ENCODE measurements at regions not wholly inside any gene's neighbourhood (a gene's known extent, or its start where the extent isn't known, plus 50 kb on each side); places are given as distances from the start of the nearest gene placed in this dataset.

- FAIRE-seq, result no peak
- no peak for DNase-seq (ENCODE audit: low spot score)
Observed at GRCh38 chr2:205902041-205902899, 183.7 kb downstream of the INO80D start.

DNA sequence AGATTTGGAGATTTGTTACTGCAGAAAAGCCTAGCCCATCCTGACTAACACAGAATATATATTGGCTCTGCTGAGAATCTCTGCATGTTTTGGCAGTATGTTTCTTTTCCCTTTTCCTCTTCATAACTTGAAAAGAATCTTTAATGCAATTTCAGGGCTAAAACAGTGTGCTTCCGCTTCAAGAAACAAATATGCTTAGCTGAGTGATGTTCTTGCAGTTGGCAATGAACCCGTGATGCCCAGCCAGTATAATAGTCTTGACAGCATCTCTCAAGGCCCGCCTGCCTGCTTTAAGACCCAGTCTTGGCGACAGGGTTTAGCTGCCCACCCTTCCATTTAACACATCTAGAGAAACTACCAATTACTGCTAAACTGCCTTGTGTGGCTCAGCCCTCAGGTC, 184.5 kb downstream of the INO80D start:
- FAIRE-seq (no peak), DNase-seq (ENCODE audit: low spot score) (no peak)

GRCh38 chr2:205898744-205899143, 187.2 kb downstream of the INO80D start:
- FAIRE-seq, result no peak

GRCh38 chr2:205895981-205896655, 189.9 kb downstream of the INO80D start:
- no peak for FAIRE-seq
- no peak for DNase-seq (ENCODE audit: low spot score)

More at GRCh38 chr2:205898744-205899143, 187.2 kb downstream of the INO80D start:
- no peak for DNase-seq (ENCODE audit: low spot score)

GRCh38 chr2:205892665-205893259, 193.2 kb downstream of the INO80D start:
- FAIRE-seq, result no peak

DNA sequence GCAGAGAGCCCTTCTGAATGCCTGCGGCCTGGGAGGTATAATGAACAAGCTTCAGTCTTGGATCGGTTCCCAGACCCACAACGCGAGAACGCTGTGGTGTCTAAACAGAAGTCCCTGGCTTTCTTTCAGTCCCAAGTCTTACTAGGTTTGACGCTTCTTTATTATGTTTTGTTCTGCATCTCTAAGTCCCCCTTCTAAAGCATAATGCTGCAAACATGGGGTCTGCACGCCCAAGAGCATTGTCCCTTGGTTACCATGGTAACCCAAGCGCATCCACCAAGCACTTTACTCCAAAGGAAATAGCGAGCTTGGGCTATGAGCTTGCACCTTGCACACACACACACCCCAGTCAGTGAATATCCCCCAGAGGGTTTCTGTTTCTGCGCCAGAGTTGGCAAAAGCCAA, 193.7 kb downstream of the INO80D start:
- peak; percentile 56 for DNase-seq (ENCODE audit: low spot score)
- no peak for FAIRE-seq

More at GRCh38 chr2:205892665-205893259, 193.2 kb downstream of the INO80D start:
- DNase-seq (ENCODE audit: low spot score), result no peak

DNA sequence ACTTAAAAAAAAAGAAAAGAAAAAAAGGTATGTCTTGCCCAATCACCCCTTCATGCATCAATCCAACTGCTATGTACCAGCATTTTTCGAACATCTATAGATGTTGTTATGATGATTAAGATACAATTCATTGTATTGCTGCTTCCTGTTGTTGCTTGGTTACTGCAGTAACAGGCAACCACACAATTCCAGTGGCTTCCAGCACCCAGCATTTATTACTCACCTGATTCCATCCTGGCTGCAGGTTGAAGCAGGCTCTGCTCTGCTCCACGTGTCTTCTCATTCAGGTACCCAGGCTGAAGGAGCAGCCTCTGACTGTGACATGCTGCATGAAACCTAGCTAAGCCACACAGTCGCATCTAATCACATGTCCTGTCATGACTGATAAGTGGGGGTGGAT, 196.9 kb downstream of the INO80D start:
- FAIRE-seq (peak; percentile 48), DNase-seq (ENCODE audit: low spot score) (peak; percentile 42)

DNA sequence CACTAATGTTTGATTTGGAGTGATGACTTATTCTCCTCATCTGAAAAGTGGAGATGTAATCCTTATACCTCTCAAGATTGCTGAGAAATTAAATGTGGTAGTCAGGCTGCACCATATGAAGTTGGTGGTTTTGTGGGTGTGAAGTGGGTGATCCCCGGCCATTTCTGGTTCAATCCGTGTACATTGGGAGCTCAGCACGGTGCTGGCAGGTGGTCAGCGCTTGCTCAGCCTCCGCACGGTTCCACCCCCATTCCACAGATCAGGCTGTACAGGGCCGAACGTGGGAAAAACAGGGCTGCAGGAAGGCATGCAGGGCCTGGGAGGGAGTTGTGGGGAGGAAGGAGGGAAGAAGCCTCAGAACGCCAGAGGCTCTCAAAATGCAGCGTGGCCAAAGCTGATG, 198.3 kb downstream of the INO80D start:
- no peak for FAIRE-seq
- no peak for DNase-seq (ENCODE audit: low spot score)

GRCh38 chr2:205885492-205886099, 200.4 kb downstream of the INO80D start:
- peak; percentile 30 for FAIRE-seq
- DNase-seq (ENCODE audit: low spot score), result peak; percentile 88

GRCh38 chr2:205883965-205884364, 201.7 kb downstream of the NRP2 start:
- no peak for FAIRE-seq
- DNase-seq (ENCODE audit: low spot score), result no peak

- DNase-seq (ENCODE audit: low spot score), result no peak
Observed at GRCh38 chr2:205882806-205883425, 200.6 kb downstream of the NRP2 start.

GRCh38 chr2:205880048-205880447, 197.7 kb downstream of the NRP2 start:
- DNase-seq (ENCODE audit: low spot score) (no peak), FAIRE-seq (no peak)

More at GRCh38 chr2:205882806-205883425, 200.6 kb downstream of the NRP2 start:
- FAIRE-seq, result no peak

- no peak for DNase-seq (ENCODE audit: low spot score)
- no peak for FAIRE-seq
Observed at GRCh38 chr2:205878999-205879762, 196.9 kb downstream of the NRP2 start.

GRCh38 chr2:205877496-205877895, 195.2 kb downstream of the NRP2 start:
- no peak for FAIRE-seq
- DNase-seq (ENCODE audit: low spot score), result no peak

DNA sequence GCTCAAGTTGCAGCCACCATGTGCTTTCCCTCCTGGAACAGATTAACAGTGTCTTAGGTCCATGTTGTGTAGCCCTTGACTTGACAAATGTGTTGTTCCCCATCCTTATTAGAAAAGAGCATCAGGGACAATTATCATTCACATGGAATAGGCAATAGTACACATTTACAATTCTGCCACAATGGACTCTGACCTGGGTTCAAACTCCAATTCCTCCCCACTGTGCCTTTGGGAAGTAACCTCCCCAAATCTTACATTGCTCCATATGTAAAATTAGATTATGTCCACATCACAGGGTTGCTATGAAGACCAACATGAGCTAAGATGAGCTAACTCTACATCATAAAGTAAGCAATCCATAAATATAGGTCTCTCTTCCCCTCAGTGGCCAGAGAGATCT, 193.8 kb downstream of the NRP2 start:
- FAIRE-seq (no peak), DNase-seq (ENCODE audit: low spot score) (no peak)

GRCh38 chr2:205872716-205873115, 190.4 kb downstream of the NRP2 start:
- FAIRE-seq (no peak), DNase-seq (ENCODE audit: low spot score) (no peak)

DNA sequence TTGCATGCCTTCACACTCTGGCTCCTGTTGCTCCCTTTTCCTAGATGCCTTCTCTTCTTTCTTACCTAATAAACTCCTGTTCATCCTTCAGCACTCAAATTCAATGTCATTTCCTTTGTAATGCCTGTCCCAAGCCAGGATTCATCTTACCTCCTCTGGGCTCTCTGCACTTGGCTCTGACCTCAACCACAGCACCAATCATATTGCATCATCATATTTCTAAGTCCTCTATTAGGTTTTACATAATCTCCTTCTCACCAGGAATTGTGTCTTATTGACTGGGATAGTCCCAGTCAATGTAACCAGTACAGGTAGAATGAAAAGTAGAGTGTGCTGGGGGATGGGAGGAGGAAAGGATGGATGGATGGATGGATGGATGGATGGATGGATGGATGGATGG, 187.1 kb downstream of the NRP2 start:
- no peak for DNase-seq (ENCODE audit: low spot score)
- no peak for FAIRE-seq

DNA sequence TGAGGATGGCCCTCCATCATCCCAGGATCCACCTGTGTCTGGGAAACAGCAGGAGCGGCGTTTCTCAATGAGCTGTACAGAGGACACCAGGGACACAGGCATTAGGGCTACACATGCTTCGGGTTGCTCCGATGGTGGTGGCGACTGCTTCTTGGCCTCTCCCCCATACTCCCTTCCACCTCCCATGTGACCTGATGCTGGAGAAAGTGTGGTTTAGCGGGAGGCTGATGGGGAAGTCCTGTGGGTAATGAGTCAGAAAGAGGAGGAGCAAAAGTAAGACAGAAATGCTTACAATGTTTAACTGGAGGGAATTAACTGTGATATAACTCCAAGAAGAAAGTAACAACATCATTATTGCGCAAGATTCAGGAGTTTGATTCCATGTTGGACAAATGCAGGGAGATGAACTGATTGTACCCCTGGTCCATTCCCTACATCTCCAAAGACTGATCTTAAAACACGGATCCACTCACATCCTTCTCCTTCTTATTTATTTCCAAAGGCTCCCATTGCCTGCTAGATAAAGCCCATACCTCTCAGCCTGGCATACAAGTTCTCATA, 186.6 kb downstream of the NRP2 start:
- peak; percentile 49 for DNase-seq (ENCODE audit: low spot score)
- peak; percentile 67 for FAIRE-seq

DNA sequence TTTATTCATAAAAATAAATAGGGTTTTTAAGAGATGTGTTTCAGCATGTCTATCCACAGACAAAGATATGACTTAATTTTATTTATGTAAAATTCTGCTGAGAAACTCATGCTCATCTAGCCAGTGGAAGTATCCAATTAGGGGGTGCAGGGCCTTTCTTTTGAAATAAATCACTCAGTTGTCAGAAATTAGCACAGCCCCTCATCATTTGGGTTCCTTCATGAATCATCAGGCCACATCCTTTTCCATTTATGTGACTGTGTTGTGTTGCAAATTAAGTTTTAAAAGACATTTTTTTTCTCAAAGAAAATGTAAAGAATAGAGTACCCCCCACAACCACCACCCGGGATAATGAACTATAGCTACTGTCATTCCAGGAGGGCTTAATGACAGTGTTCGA, 185.8 kb downstream of the NRP2 start:
- no peak for DNase-seq (ENCODE audit: low spot score)
- FAIRE-seq, result no peak

DNA sequence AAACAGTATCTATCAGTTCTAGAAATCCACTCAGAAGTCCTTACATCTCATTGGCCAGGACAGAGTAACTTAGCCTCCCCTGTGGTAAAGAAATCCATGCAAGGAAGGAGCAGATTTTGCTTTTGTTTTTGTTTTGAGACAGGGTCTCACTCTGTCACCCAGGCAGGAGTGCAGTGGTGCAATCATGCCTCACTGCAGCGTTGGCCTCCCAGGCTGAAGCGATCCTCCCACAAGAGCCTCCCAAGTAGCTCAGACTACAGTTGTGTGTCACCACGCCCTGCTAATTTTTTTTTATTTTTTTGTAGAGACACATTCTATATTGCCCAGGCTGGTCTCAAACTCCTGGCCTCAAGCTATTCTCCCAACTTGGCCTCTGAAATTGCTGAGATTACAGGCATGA, 185.1 kb downstream of the NRP2 start:
- DNase-seq (ENCODE audit: low spot score) (no peak), FAIRE-seq (no peak)

Measured in urothelium cell line (cell line).